Trophoblast cell (in vitro differentiated cells and primary cell): ENCODE measurements at regions not wholly inside any gene's neighbourhood (a gene's known extent, or its start where the extent isn't known, plus 50 kb on each side); places are given as distances from the start of the nearest gene placed in this dataset.

Experiments
- DNase-seq, 2 donors: peaks; one replicate each; pipeline ENCODE4 v3.0.0-alpha.2; 2016
- H2AFZ ChIP-seq: 2 replicates; pipeline ENCODE4 v1.6.1; 2013; ENCODE audit warnings: low read length, moderate library complexity, mild to moderate bottlenecking; ENCODE audit not compliant: insufficient read depth, poor library complexity
- H2AK5ac ChIP-seq: 2 replicates; pipeline ENCODE4 v1.6.1; 2013; ENCODE audit warnings: mild to moderate bottlenecking, low read length
- H2BK120ac ChIP-seq: 2 replicates; pipeline ENCODE4 v1.6.1; 2013; ENCODE audit warnings: low read length, mild to moderate bottlenecking, moderate library complexity; ENCODE audit not compliant: insufficient read depth, poor library complexity
- H2BK12ac ChIP-seq: 2 replicates; pipeline ENCODE4 v1.6.1; 2013; ENCODE audit warnings: mild to moderate bottlenecking, low read length, moderate library complexity
- H2BK5ac ChIP-seq: 2 replicates; pipeline ENCODE4 v1.6.1; 2013; ENCODE audit warnings: low read length, low read depth, moderate library complexity, mild to moderate bottlenecking; ENCODE audit not compliant: poor library complexity
- H3K14ac ChIP-seq: 2 replicates; pipeline ENCODE4 v1.6.1; 2013; ENCODE audit warnings: mild to moderate bottlenecking, low read length
- H3K18ac ChIP-seq: 2 replicates; pipeline ENCODE4 v1.6.1; 2013; ENCODE audit warnings: mild to moderate bottlenecking, low read length
- H3K23ac ChIP-seq: 2 replicates; pipeline ENCODE4 v1.6.1; 2013; ENCODE audit warnings: low read length
- H3K27ac ChIP-seq: 2 replicates; pipeline ENCODE4 v1.5.1; 2013; ENCODE audit warnings: low read depth, mild to moderate bottlenecking, inconsistent platforms, low read length, moderate library complexity
- H3K27me3 ChIP-seq: 2 replicates; pipeline ENCODE4 v1.6.1; 2013; ENCODE audit warnings: inconsistent platforms, mild to moderate bottlenecking, low read length, moderate library complexity; ENCODE audit not compliant: insufficient read depth
- H3K36me3 ChIP-seq, 2 experiments: 1 replicate in 1 of 2; 2 replicates in 1 of 2; pipeline ENCODE4 v1.6.1; 2013; ENCODE audit warnings: low read length in 2 of 2, mild to moderate bottlenecking in 2 of 2, moderate library complexity in 1 of 2; ENCODE audit not compliant: insufficient read depth in 2 of 2, control insufficient read depth in 1 of 2
- H3K4ac ChIP-seq: 2 replicates; pipeline ENCODE4 v1.6.1; 2013; ENCODE audit warnings: low read depth, mild to moderate bottlenecking, low read length, moderate library complexity
- H3K4me1 ChIP-seq, 2 experiments: 1 replicate in 1 of 2; 2 replicates in 1 of 2; pipeline ENCODE4 v1.6.1; 2013; ENCODE audit warnings: low read length in 2 of 2, mild to moderate bottlenecking in 2 of 2, moderate library complexity in 1 of 2; ENCODE audit not compliant: insufficient read depth in 2 of 2, control insufficient read depth in 1 of 2
- H3K4me2 ChIP-seq: 2 replicates; pipeline ENCODE4 v1.6.1; 2013; ENCODE audit warnings: inconsistent platforms, mild to moderate bottlenecking, low read length, moderate library complexity
- H3K4me3 ChIP-seq: 2 replicates; pipeline ENCODE4 v1.5.1; 2013; ENCODE audit warnings: mild to moderate bottlenecking, low read depth, low read length, inconsistent platforms
- H3K79me1 ChIP-seq: one replicate; pipeline ENCODE4 v1.6.1; 2013; ENCODE audit warnings: low read length
- H3K79me2 ChIP-seq: 2 replicates; pipeline ENCODE4 v1.6.1; 2013; ENCODE audit warnings: low read length, mild to moderate bottlenecking; ENCODE audit not compliant: control insufficient read depth, insufficient read depth, poor library complexity
- H3K9ac ChIP-seq: 2 replicates; pipeline ENCODE4 v1.6.1; 2013; ENCODE audit warnings: mild to moderate bottlenecking, low read length
- H3K9me3 ChIP-seq: 2 replicates; pipeline ENCODE4 v1.6.1; 2013; ENCODE audit warnings: low read depth, mild to moderate bottlenecking, control low read depth, inconsistent platforms, low read length; ENCODE audit not compliant: insufficient read depth
- H4K12ac ChIP-seq: 2 replicates; pipeline ENCODE4 v1.6.1; 2013; ENCODE audit warnings: low read depth, mild to moderate bottlenecking, low read length, moderate library complexity
- H4K8ac ChIP-seq: 2 replicates; pipeline ENCODE4 v1.6.1; 2013; ENCODE audit warnings: low read depth, mild to moderate bottlenecking, low read length, moderate library complexity
- H4K91ac ChIP-seq: one replicate; pipeline ENCODE4 v1.6.1; 2013; ENCODE audit warnings: low read depth, mild to moderate bottlenecking, low read length, moderate library complexity
- WGBS: extraction: QIAGEN DNeasy Blood & Tissue Kit; methylation state at CpG from one replicate; pipeline ENCODE4 v1.1.7; 2013; ENCODE audit warnings: missing lambda C conversion rate; ENCODE audit not compliant: insufficient read length, insufficient coverage; ENCODE audit errors: extremely low coverage; 5-methylcytosine and 5-hydroxymethylcytosine counted together

DNA sequence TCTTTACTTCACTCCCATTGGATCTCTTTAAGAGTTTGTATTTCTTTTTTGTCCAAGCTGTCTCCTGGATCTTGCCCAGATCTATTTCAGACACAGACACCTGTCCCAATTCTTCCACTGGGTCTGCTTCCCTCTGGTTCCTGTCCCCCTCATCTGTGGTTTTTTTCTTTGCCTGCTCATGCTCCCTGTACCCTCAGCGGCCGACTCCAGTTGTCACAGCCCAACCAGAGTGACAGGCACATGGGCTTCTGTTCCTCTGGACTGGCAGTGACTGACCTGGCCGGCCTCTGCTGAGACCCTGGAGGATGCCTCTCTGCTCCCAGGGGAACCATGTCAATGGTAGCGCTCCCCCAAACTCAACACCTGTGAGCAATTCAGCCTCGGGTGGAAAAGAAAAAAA is 142.6 kb downstream of the WSCD1 start:
- no CpG with 5 or more reads among the region's 5 CpGs for WGBS
- no peaks in the 10 kb centered on the region for H3K79me2 ChIP-seq
- H3K36me3 ChIP-seq, result no peaks in the 10 kb centered on the region
- no peak overlapping the region for H2AK5ac ChIP-seq
- H2BK5ac ChIP-seq, result no peak overlapping the region
- H3K4me2 ChIP-seq, result no peak overlapping the region
- H3K79me1 ChIP-seq, result no peaks in the 10 kb centered on the region
- no peak overlapping the region for H3K4ac ChIP-seq
- no peak overlapping the region for H2AFZ ChIP-seq
- no peaks in the 10 kb centered on the region for H3K27me3 ChIP-seq
- H2BK120ac ChIP-seq, result no peak overlapping the region
- H3K4me3 ChIP-seq, result no peak overlapping the region
- no peak overlapping the region for H3K23ac ChIP-seq
- H3K14ac ChIP-seq, result no peak overlapping the region
- H3K9me3 ChIP-seq, result peaks cover 3% of the 10 kb centered on the region
- H2BK12ac ChIP-seq, result no peak overlapping the region
- no peak overlapping the region for H4K91ac ChIP-seq
- no peak overlapping the region for H3K9ac ChIP-seq
- H3K4me1 ChIP-seq, result no peaks in the 10 kb centered on the region
- no peak overlapping the region for H3K18ac ChIP-seq
- no peak overlapping the region for H4K12ac ChIP-seq
- no peak overlapping the region for H3K27ac ChIP-seq
- no peak for DNase-seq
- H4K8ac ChIP-seq, result no peak overlapping the region

DNA sequence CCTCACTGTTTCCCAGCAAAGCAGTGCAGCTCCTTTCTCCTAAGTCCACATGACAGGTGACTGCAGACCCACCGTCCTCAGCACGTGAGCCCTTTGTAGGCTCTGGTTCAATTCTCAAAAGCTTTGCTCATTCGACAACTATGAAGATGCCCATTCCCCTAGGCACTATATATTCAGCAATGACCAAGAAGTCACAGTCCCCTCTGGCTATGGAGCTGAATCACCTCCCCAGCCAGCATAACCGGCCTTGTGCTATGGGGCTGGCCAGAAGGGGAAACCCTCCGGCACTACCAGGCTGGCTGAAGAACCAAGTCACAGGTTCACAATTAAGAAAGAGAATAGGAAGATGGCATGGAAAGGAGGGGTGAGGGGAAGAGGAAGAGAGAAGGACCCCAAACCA is 139.7 kb downstream of the WSCD1 start:
- Histone ChIP-seq H3K36me3 (no peaks in the 10 kb centered on the region), H2AFZ (no peak overlapping the region), H3K79me1 (no peaks in the 10 kb centered on the region), H3K23ac (no peak overlapping the region), H3K9ac (no peak overlapping the region), H2BK120ac (no peak overlapping the region), H4K91ac (no peak overlapping the region), H3K4me2 (no peak overlapping the region), H3K4me3 (no peak overlapping the region), H4K8ac (no peak overlapping the region), H3K4me1 (no peaks in the 10 kb centered on the region), H3K79me2 (no peaks in the 10 kb centered on the region), H2BK12ac (no peak overlapping the region), H2BK5ac (no peak overlapping the region), H3K18ac (no peak overlapping the region), H3K27me3 (no peaks in the 10 kb centered on the region), H3K14ac (no peak overlapping the region), H4K12ac (no peak overlapping the region), H2AK5ac (no peak overlapping the region), H3K27ac (no peak overlapping the region), H3K9me3 (no peaks in the 10 kb centered on the region), H3K4ac (no peak overlapping the region)
- no CpG with 5 or more reads among the region's 5 CpGs for WGBS
- peak; percentile 72 to 73 for DNase-seq

DNA sequence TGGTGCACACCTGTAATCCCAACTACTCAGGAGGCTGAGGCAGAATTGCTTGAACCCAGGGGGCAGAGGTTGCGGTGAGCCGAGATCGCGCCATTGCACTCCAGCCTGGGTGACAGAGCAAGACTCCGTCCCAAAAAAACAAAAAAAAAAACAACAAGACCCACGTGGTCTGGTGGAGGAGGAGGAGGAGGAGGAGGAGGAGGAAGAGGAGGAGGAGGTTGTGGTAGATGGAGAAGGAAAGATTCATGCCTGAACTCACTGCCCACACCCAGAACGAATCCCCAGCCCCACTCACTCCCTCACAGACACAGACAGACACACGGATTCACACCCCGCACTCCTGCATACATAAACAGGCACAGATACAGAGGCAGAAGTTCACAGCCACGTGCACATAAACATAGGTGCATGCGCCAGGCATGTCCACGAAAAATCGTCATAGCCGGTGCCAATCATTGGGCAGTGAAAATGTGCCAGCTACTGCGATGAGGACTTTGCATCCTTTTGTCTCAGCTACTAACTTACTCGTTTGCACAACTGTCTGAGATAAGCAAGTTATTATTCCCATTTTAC is 138.5 kb downstream of the WSCD1 start:
- Histone ChIP-seq H2AK5ac (no peak overlapping the region), H2BK5ac (no peak overlapping the region), H3K27ac (no peak overlapping the region), H4K12ac (no peak overlapping the region), H3K9me3 (no peaks in the 10 kb centered on the region), H3K4ac (no peak overlapping the region), H2BK12ac (no peak overlapping the region), H3K4me3 (no peak overlapping the region), H3K4me2 (no peak overlapping the region), H3K36me3 (no peaks in the 10 kb centered on the region), H3K14ac (no peak overlapping the region), H3K79me2 (no peaks in the 10 kb centered on the region), H3K4me1 (no peaks in the 10 kb centered on the region), H3K18ac (no peak overlapping the region), H3K27me3 (no peaks in the 10 kb centered on the region), H3K79me1 (no peaks in the 10 kb centered on the region), H4K8ac (no peak overlapping the region), H3K9ac (no peak overlapping the region), H4K91ac (no peak overlapping the region), H2BK120ac (no peak overlapping the region), H3K23ac (no peak overlapping the region), H2AFZ (no peak overlapping the region)
- no CpG with 5 or more reads among the region's 16 CpGs for WGBS
- DNase-seq, result no peak

DNA sequence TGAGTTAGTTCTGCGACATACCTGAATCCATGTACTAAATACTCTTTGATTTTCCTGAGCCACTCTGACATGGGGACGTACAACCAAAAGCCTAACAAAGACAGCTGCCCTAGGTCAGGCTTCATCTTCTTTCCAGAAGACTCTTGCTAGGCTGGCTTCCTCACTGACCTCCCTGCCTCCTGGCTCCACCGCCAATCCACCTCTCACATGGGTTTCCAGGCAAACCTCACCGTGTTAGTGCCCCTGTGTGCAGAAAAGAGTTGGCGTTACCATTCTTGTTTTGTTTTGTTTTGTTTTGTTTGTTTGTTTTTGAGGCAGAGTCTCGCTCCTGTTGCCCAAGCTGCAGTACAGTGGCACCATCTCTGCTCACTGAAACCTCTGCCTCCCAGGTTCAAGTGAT is 135.3 kb downstream of the WSCD1 start:
- whole genome bisulfite sequencing, result no CpG with 5 or more reads among the region's 6 CpGs
- Histone ChIP-seq H3K14ac (no peak overlapping the region), H3K23ac (no peak overlapping the region), H2BK120ac (no peak overlapping the region), H3K79me2 (no peaks in the 10 kb centered on the region), H4K91ac (no peak overlapping the region), H2AK5ac (no peak overlapping the region), H2BK12ac (no peak overlapping the region), H3K4me3 (no peak overlapping the region), H3K27ac (no peak overlapping the region), H4K8ac (no peak overlapping the region), H3K79me1 (no peaks in the 10 kb centered on the region), H2BK5ac (no peak overlapping the region), H3K27me3 (no peaks in the 10 kb centered on the region), H4K12ac (no peak overlapping the region), H2AFZ (no peak overlapping the region), H3K36me3 (no peaks in the 10 kb centered on the region), H3K9me3 (peaks cover 2% of the 10 kb centered on the region), H3K18ac (no peak overlapping the region), H3K4ac (no peak overlapping the region), H3K4me2 (no peak overlapping the region), H3K9ac (no peak overlapping the region), H3K4me1 (no peaks in the 10 kb centered on the region)
- DNase-seq, result no peak
